B cell (primary cell): ENCODE measurements at regions not wholly inside any gene's neighbourhood (a gene's known extent, or its start where the extent isn't known, plus 50 kb on each side); places are given as distances from the start of the nearest gene placed in this dataset.

ENCODE experiments used
- ATAC-seq: fragments of 200-7000 bp; cut with Tn5 transposase; one replicate; pipeline ENCODE4 v1.10.0; 2021; ENCODE audit warnings: low read depth, mild to moderate bottlenecking, moderate number of reproducible peaks, moderate library complexity
- CTCF ChIA-PET: fragments of 350-600 bp; sonication (Branson Sonifier 250); formaldehyde crosslinking; loops from one replicate; lab custom pipeline; 2021; ENCODE audit warnings: antibody characterized with exemption, inconsistent platforms; lab: Charles Lee
- POLR2A ChIA-PET: fragments of 350-600 bp; sonication (Branson Sonifier 250); formaldehyde crosslinking; loops from one replicate; lab custom pipeline; 2021; ENCODE audit warnings: antibody characterized with exemption; lab: Charles Lee
- DNase-seq: peaks from one replicate; pipeline ENCODE4 v3.0.0; 2013
- H2AFZ ChIP-seq: 2 replicates; pipeline ENCODE4 v1.6.1; 2012; ENCODE audit warnings: mild to moderate bottlenecking, low read depth, low read length; ENCODE audit not compliant: insufficient read depth, poor library complexity, severe bottlenecking
- H3K27ac ChIP-seq, 2 donors: 1 replicate in 1 of 2; 2 replicates in 1 of 2; pipeline ENCODE4 v1.5.1; 2012 to 2013; ENCODE audit warnings: low read length in 2 of 2, mild to moderate bottlenecking in 2 of 2, moderate library complexity in 1 of 2
- H3K27me3 ChIP-seq, 4 experiments: fragments of 200-600 bp in 1 of 4; sonication (generic) in 1 of 4; replicated peaks in 1 of 4; 1 replicate in 2 of 4; 2 replicates in 2 of 4; pipeline versions ENCODE4 v1.6.1 to v1.7.0; 2013 to 2016; ENCODE audit warnings: low read length in 3 of 4, mild to moderate bottlenecking in 2 of 4, mixed read lengths in 1 of 4, moderate library complexity in 1 of 4; ENCODE audit not compliant: insufficient read depth in 4 of 4, control insufficient read depth in 3 of 4; ENCODE audit errors: control extremely low read depth in 1 of 4
- H3K36me3 ChIP-seq, 2 experiments: replicated peaks in 1 of 2; 1 replicate in 1 of 2; 2 replicates in 1 of 2; pipeline versions ENCODE4 v1.6.1 to v1.7.1; 2013; ENCODE audit warnings: low read length in 1 of 2; ENCODE audit not compliant: insufficient read depth in 2 of 2, control insufficient read depth in 1 of 2; ENCODE audit errors: control extremely low read depth in 1 of 2, extremely low read depth in 1 of 2
- H3K4me1 ChIP-seq, 2 donors: fragments of 200-600 bp in 1 of 2; sonication (generic) in 1 of 2; 1 replicate in 1 of 2; 2 replicates in 1 of 2; pipeline versions ENCODE4 v1.5.1 to v1.6.1; 2013 to 2017; ENCODE audit warnings: low read length in 2 of 2; ENCODE audit not compliant: control insufficient read depth in 2 of 2, insufficient read depth in 2 of 2
- H3K4me2 ChIP-seq: replicated peaks from 2 replicates; pipeline ENCODE3; 2012; ENCODE audit warnings: mild to moderate bottlenecking, low read depth, low read length; ENCODE audit not compliant: poor library complexity, severe bottlenecking
- H3K4me3 ChIP-seq, 5 experiments: fragments of 200-600 bp in 1 of 5; sonication (generic) in 1 of 5; 1 replicate in 3 of 5; 2 replicates in 2 of 5; pipeline versions ENCODE4 v1.5.1 to v1.7.0; 2011 to 2016; ENCODE audit warnings: low read length in 4 of 5, mild to moderate bottlenecking in 4 of 5, low read depth in 2 of 5, control low read depth in 1 of 5, moderate library complexity in 1 of 5; ENCODE audit not compliant: insufficient read depth in 1 of 5; ENCODE audit errors: control extremely low read depth in 1 of 5, extremely low read depth in 1 of 5
- H3K79me2 ChIP-seq: fragments of 200-600 bp; sonication (generic); one replicate; pipeline ENCODE4 v1.6.0; 2016; ENCODE audit warnings: low read length; ENCODE audit not compliant: control insufficient read depth, insufficient read depth
- H3K9ac ChIP-seq: fragments of 200-600 bp; sonication (generic); 2 replicates; pipeline ENCODE4 v1.6.1; 2017; ENCODE audit warnings: mild to moderate bottlenecking, low read length, moderate library complexity
- H3K9me3 ChIP-seq, 3 donors: one replicate each; pipeline versions ENCODE4 v1.6.1 to v1.7.1; 2013; ENCODE audit warnings: low read length in 2 of 3; ENCODE audit not compliant: control insufficient read depth in 2 of 3, insufficient read depth in 1 of 3; ENCODE audit errors: control extremely low read depth in 1 of 3
- H4K20me1 ChIP-seq: 2 replicates; pipeline ENCODE4 v1.6.0; 2012; ENCODE audit warnings: mild to moderate bottlenecking, low read length; ENCODE audit not compliant: insufficient read depth, control insufficient read depth, poor library complexity, severe bottlenecking
- H3K27ac Mint-ChIP-seq: one replicate; pipeline ENCODE4 v1.8.0; 2021; ENCODE audit warnings: mixed read lengths
- H3K27me3 Mint-ChIP-seq: one replicate; pipeline ENCODE4 v1.8.0; 2021; ENCODE audit warnings: mixed read lengths
- H3K4me1 Mint-ChIP-seq: one replicate; pipeline ENCODE4 v1.8.0; 2021; ENCODE audit warnings: mixed read lengths
- H3K4me3 Mint-ChIP-seq: one replicate; pipeline ENCODE4 v1.8.0; 2021; ENCODE audit warnings: mixed read lengths
- H3K9me3 Mint-ChIP-seq: one replicate; pipeline ENCODE4 v1.8.0; 2022; ENCODE audit warnings: mixed read lengths; ENCODE audit not compliant: insufficient read depth
- EZH2 ChIP-seq: IDR thresholded peaks from 2 replicates; pipeline ENCODE4 v1.6.1; 2012; ENCODE audit warnings: borderline replicate concordance, low read depth, mild to moderate bottlenecking, moderate library complexity, low read length; ENCODE audit not compliant: insufficient read depth, poor library complexity, severe bottlenecking
- WGBS: methylation state at CpG from one replicate; pipeline ENCODE4 v1.1.5; 2013; ENCODE audit warnings: missing lambda C conversion rate; ENCODE audit not compliant: insufficient coverage; 5-methylcytosine and 5-hydroxymethylcytosine counted together
- intact Hi-C: fragments of 100-400 bp; cut with micrococcal nuclease; formaldehyde crosslinking; loops from one replicate; pipeline ENCODE4 v1.10.0; 2022
- TF ChIP-seq, protein P1 (sequence below): fragments of 200-600 bp; IDR thresholded peaks from one replicate; pipeline ENCODE4 v1.8.0; 2022; ENCODE audit warnings: antibody characterized with exemption, mild to moderate bottlenecking

DNA sequence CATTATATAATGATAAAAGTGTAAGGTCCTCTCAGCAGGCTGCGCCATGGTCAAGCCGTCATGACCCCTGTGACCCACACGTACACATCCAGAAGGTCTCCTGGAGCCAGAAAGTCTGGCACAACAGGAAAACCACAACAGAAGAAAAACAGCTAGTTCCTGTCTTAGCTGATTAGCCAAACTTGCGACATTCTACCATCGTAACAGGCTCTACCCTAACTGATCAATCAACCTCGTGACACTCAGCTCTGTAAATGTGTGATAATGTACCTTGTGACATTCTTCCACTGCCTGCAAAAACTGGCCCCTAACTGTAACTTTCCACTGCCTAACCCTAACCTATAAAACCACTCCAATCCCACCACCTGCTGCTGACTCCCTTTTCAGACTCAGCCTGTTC, 316.4 kb upstream of the TUSC1 start:
- Histone ChIP-seq H4K20me1 (no peaks in the 10 kb centered on the region), H2AFZ (no peak overlapping the region), H3K9ac (no peak overlapping the region), H3K4me3 (no peak overlapping the region), H3K79me2 (no peaks in the 10 kb centered on the region), H3K36me3 (no peaks in the 10 kb centered on the region), H3K4me1 (no peaks in the 10 kb centered on the region), H3K27me3 (no peaks in the 10 kb centered on the region), H3K4me2 (no peak overlapping the region), H3K9me3 (peaks cover 1 to 29% (median 2%) of the 10 kb centered on the region in 3 donors), H3K27ac (no peak overlapping the region)
- no peak for ATAC-seq
- Mint-ChIP-seq H3K4me3 (no peak overlapping the region), H3K27me3 (no peaks in the 10 kb centered on the region), H3K4me1 (no peaks in the 10 kb centered on the region), H3K9me3 (peaks cover 10% of the 10 kb centered on the region), H3K27ac (no peak overlapping the region)
- ChIA-PET CTCF (no interaction called here), POLR2A (no interaction called here)
- 54% methylated on average over 2 of the region's 6 CpGs for WGBS
- TF ChIP-seq EZH2: no peak
- TF ChIP-seq, protein P1, sequence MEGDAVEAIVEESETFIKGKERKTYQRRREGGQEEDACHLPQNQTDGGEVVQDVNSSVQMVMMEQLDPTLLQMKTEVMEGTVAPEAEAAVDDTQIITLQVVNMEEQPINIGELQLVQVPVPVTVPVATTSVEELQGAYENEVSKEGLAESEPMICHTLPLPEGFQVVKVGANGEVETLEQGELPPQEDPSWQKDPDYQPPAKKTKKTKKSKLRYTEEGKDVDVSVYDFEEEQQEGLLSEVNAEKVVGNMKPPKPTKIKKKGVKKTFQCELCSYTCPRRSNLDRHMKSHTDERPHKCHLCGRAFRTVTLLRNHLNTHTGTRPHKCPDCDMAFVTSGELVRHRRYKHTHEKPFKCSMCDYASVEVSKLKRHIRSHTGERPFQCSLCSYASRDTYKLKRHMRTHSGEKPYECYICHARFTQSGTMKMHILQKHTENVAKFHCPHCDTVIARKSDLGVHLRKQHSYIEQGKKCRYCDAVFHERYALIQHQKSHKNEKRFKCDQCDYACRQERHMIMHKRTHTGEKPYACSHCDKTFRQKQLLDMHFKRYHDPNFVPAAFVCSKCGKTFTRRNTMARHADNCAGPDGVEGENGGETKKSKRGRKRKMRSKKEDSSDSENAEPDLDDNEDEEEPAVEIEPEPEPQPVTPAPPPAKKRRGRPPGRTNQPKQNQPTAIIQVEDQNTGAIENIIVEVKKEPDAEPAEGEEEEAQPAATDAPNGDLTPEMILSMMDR: no peak
- intact Hi-C loops: no loop called here
- DNase-seq: no peak

DNA sequence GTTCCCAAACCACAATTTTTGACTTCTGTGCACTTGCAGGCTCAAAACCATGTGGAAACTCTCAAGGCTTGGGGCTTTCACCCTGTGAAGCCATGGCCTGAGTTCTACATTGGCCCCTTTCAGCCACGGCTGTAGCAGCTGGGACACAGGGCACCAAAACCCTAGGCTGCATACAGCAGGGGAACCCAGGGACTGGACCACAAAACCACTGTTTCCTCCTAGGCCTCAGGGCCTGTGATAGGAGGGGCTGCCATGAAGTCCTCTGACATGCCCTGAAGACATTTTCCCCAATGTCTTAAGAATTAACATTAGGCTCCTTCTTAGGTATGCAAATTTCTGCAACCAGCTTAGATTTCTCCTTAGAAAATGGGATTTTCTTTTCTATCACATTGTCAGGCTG, 312.1 kb upstream of the TUSC1 start:
- Mint-ChIP-seq H3K4me1 (no peaks in the 10 kb centered on the region), H3K27me3 (no peaks in the 10 kb centered on the region), H3K27ac (no peak overlapping the region), H3K4me3 (no peak overlapping the region), H3K9me3 (peaks cover 15% of the 10 kb centered on the region)
- no peak overlapping the region for H3K4me3 ChIP-seq
- no peaks in the 10 kb centered on the region for H3K79me2 ChIP-seq
- no peak overlapping the region for H3K4me2 ChIP-seq
- DNase-seq: no peak
- H2AFZ ChIP-seq: no peak overlapping the region
- ChIA-PET CTCF (no interaction called here), POLR2A (no interaction called here)
- no peak overlapping the region for H3K9ac ChIP-seq
- ATAC-seq: no peak
- no peaks in the 10 kb centered on the region for H3K36me3 ChIP-seq
- WGBS: 67% methylated on average over 1 of the region's 1 CpG
- H3K27me3 ChIP-seq: no peaks in the 10 kb centered on the region
- no peak overlapping the region for H3K27ac ChIP-seq
- H4K20me1 ChIP-seq: no peaks in the 10 kb centered on the region
- no peaks in the 10 kb centered on the region for H3K4me1 ChIP-seq
- intact Hi-C loops: no loop called here
- peaks cover 0 to 19% (median 2%) of the 10 kb centered on the region in 3 donors for H3K9me3 ChIP-seq
- TF ChIP-seq, protein P1: no peak
- no peak for TF ChIP-seq EZH2
